GM12892 (cell line): ENCODE measurements at regions not wholly inside any gene's neighbourhood (a gene's known extent, or its start where the extent isn't known, plus 50 kb on each side); places are given as distances from the start of the nearest gene placed in this dataset.
A peak's percentile ranks its signal among the peaks of the same experiment; 100 is the strongest.

Source experiments
- DNase-seq: peaks from one replicate; pipeline ENCODE4 v3.0.0; 2011; ENCODE audit not compliant: insufficient read length
- FAIRE-seq: peaks from 2 replicates; lab custom pipeline; 2011; peaks lifted over from hg19 to GRCh38; lab: Jason Lieb, UNC
- POLR2A ChIP-seq: IDR thresholded peaks from 2 replicates; pipeline ENCODE4 v1.6.1; 2011; ENCODE audit warnings: low read depth, low read length, control low read depth
- POLR2AphosphoS5 ChIP-seq: IDR thresholded peaks from 2 replicates; pipeline ENCODE4 v1.6.1; 2011; ENCODE audit warnings: low read depth, low read length, control low read depth
- TAF1 ChIP-seq: IDR thresholded peaks from 2 replicates; pipeline ENCODE4 v1.6.1; 2011; ENCODE audit warnings: low read depth, mild to moderate bottlenecking, control low read depth, low read length, borderline replicate concordance

DNA sequence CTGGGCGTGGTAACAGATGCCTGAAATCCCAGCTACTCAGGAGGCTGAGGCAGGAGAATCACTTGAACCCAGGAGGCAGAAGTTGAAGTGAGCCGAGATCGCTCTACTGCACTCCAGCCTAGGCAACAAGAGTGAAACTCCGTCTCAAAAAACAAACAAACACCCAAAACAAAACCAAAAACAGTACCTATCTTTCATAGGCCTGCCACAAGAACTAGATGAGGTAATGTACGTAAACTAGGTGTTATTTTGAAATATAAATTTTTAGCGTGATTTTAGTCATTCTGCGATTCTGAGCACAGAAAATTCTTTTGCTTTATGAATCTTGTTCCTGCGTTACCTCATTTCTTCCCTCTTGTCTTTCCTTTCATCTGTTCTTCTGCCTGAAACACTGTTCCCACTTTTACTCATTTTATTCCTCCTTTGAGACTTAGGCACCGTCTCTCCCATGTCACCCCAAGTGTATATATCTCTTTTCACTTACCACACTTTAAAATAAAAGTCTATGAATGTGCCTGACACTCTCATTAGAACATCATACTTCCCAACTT lies 238.2 kb upstream of the HTR2A start:
- TF ChIP-seq TAF1: no peak
- no peak for TF ChIP-seq POLR2AphosphoS5
- TF ChIP-seq POLR2A: no peak
- no peak for FAIRE-seq

DNA sequence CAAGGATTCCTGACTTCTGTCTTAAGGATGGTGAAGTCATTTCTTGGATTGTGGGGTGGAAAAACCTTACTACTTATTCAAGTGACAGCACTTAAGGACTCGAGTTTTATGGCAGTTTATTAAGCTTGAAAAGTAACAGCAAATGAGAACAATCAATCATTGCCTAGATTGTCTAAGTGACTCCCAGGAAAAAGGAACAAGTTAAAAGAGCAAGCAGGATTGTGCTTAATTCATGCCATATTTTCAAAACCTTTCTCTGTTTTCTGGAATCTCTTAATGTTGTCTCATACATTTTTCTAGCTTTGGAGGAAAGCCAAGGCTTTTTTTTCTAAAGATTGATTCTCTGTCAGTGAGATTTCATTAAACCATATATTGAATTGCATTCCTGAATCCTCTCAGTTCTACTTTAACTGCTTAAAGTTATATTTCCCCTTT lies 236.2 kb upstream of the HTR2A start:
- FAIRE-seq (no peak), DNase-seq (no peak)
- TF ChIP-seq POLR2AphosphoS5: no peak
- no peak for TF ChIP-seq TAF1
- TF ChIP-seq POLR2A: no peak

More for the DNA sequence above, 238.2 kb upstream of the HTR2A start:
- no peak for DNase-seq

DNA sequence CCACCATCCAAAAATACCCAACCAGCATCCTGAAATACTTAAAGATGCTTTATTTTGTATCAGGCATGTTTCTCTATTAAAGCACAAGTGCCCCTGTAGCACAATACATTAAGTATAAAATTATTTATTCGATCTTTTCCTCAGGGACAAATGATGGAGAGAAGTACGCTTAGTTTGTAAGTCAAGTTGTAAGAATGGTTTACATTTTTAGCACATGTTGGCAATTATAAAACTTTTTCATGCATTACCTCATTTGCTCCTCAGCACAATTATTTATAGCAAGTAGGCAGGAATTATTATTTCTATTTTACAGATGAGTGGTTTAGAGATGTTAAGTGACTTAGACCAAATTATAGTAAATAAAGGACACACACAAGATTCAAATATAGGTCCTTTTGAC lies 232.6 kb upstream of the HTR2A start:
- no peak for FAIRE-seq
- no peak for DNase-seq
- TF ChIP-seq POLR2A (no peak), POLR2AphosphoS5 (no peak), TAF1 (no peak)

DNA sequence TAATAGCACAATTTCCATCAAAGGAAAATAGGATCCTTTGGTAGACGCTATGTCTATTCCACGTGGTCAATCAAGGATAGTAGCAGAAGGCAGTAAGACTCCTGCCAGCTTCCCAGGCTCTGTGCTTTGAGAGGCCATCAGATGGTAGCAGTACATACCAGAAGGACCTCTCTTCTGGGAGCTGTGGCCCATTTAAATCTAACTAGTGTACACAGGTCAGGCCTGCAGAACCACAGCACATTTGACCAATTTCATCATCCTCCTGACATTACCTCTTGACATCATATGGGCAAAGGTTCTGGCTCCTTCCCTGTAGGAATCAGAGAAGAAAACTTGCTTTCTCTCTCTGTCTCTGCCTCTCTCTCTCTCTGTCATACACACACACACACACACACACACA lies 229.6 kb upstream of the HTR2A start:
- no peak for DNase-seq
- FAIRE-seq: no peak
- TF ChIP-seq POLR2AphosphoS5 (no peak), TAF1 (no peak)

DNA sequence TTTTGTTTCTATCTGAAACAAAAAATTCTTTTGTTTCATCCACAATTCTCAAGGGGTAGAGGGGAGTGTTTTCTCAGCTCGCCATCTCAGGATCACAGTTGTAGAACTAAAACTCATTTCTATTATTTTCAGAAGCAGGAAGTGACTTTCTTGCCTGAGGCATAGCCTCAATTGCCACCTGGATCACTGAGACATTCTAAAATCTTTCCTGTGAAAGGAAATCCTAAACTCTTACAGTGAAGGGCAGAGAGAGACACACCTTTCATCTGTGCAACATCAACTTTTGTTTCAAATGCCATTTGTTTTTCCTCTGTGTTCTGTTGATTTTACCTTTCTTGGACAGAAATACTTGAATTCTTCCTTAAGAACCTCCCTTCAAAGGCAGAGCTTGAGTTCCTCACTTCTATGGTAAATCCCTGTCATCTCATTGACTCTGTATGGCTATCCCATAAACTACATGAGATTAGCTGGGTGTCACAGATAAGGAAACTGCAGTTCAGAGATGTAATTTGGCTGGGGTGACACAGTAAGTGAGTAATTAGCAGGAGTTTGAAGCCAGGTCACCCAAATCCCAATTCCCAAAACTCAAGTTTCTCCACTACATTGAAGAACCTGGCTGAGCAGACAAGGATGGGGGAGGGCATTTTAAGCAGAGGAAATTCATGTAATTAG lies 224.4 kb upstream of the HTR2A start:
- TF ChIP-seq POLR2AphosphoS5: no peak
- TF ChIP-seq TAF1: no peak
- FAIRE-seq (peak; percentile 40), DNase-seq (no peak)

DNA sequence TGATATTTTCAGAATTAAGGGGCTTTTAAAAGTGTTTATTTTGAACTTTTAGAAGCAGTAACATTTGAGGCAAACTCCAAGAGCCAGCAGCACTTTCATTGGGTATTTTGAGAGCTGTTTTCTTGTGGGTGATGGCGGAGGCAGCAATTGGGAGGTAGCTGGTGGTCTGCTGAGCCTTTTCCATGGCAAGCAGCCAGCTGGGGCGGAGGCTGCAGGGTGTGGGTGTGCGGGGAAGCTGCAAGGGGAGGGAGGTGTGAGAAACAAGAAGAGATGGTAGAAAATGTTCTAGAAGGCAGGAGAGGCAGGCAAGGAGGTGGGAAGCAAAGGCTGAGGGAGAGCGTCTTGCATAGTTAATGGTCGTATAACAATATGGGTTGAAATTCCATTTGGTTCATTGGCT lies 223.4 kb upstream of the HTR2A start:
- TF ChIP-seq TAF1: no peak
- no peak for TF ChIP-seq POLR2A
- TF ChIP-seq POLR2AphosphoS5: no peak
- DNase-seq: no peak
- FAIRE-seq: no peak

DNA sequence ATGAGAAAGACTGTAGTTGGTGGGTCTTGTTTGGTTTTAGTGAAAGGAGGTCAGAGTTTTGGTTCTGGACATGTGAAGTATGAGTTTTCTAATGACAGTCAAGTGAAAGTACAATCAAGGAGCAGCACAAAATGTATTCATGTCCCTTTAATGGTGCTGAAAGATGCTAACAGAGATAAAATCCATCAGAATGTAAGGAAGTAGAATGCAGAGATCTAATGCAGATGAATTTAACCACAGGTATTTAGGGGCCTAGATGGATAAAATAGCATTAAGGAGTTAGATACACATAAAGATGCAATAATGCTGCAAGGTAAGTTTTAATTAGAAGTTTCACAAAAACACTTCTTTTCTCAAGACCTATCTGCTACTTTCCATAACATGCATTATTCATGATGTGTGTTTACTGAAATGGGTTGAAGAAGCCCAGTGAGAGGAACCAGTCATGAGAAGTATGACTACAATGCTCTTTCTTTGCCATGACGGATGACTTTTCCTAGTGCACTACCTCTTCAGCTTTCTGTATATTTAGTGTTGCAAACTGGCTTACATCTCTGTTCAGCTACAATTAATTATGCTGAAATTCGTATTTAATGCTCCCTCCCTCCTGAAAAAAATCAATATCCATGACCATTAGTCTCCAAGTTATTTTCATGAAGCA lies 222.9 kb upstream of the HTR2A start:
- TF ChIP-seq POLR2AphosphoS5 (no peak), POLR2A (no peak), TAF1 (no peak)
- DNase-seq (no peak), FAIRE-seq (no peak)

DNA sequence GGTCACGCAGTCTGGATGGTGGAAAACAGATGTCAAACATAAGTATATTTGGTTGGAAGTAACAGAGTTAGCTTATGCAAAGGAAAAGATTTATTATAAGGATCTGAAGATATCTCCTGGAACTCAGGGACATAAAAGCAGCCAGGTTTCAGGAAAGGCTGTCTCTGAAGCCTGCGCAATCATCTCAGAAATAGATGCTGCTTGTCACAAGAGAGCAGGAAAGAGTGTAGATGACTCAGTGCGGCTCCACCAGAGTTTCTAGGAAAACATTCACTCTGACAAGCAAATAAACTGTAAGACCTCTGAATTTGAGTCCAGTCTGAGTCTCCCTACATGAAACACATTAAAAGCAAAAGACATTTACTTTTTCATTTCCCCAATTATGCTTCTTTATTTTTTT lies 220.4 kb upstream of the HTR2A start:
- FAIRE-seq: no peak
- no peak for DNase-seq
- no peak for TF ChIP-seq TAF1
- no peak for TF ChIP-seq POLR2AphosphoS5
- TF ChIP-seq POLR2A: no peak

DNA sequence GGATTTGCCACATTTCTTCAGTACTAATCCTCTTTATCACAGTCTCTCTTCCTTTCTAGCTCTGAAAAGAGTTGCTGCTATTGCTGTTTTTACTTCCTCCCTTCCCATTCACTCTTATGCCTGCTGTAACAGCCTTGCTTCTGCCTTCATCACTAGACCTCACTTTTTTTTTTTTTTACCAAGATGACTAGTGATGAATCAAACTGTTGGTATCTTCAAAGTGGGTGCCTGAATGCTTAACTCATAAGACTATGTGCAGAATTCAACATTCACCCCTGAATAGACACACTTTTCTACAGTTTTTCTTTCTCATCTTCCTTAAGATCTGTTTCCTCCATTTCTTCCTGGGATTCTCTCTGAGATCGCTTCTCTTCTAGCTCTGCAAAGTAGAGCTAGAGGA lies 217.2 kb upstream of the HTR2A start:
- FAIRE-seq (no peak), DNase-seq (no peak)
- no peak for TF ChIP-seq POLR2AphosphoS5
- TF ChIP-seq TAF1: no peak
- TF ChIP-seq POLR2A: no peak

DNA sequence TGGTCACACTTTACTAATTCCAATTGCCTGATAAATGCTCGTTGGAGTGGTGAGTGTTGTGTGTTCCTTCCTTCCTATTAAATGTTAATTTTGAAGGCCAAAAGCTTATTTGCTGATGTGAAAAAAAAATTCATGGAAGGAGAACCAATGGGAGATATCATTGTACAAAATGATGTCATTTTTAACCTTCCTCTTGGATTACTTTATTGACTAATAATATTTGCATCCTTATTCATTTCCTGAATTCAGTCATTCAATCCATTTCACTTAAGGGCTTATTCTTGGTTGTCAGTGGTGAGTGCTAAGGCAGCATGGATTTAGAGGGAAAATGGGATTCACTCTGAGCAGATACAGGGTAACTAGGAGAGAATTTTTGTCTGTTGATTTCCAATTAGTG lies 216.0 kb upstream of the HTR2A start:
- no peak for FAIRE-seq
- DNase-seq: no peak
- TF ChIP-seq TAF1 (no peak), POLR2A (no peak), POLR2AphosphoS5 (no peak)

DNA sequence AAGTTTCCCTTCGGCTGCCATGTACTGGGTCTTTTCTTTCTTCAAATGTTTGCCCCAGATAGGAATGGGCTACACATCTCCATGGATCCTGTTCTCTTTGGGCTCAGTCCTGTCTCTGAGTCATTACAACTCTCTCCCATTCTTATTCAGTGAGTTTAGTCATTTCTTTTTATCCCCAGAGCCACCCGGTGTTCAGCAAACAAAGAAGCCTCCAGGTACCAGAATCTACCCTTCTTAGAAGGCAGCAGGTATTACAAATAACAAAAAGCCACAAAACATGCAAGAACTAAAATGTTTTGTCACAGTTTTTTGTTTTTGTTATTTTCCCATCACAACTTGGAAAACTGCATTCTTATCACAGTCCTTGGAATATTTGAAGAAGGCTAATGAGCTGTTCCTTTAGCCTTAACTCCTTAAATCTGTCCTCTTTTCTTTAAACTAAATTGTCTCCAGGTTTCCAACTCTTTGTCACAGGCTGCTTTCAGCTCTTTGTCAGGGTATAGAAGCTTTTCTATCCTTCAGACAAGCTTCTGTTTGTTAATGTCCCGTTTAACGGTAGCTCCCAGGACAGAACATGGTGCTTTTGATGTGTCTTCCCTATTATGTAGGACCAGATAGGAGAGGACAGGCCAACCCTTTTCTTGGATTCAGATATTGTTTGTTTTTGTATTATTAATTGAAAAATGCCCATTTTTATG lies 215.5 kb upstream of the HTR2A start:
- TF ChIP-seq POLR2AphosphoS5 (no peak), POLR2A (no peak), TAF1 (no peak)
- no peak for FAIRE-seq
- DNase-seq: no peak

DNA sequence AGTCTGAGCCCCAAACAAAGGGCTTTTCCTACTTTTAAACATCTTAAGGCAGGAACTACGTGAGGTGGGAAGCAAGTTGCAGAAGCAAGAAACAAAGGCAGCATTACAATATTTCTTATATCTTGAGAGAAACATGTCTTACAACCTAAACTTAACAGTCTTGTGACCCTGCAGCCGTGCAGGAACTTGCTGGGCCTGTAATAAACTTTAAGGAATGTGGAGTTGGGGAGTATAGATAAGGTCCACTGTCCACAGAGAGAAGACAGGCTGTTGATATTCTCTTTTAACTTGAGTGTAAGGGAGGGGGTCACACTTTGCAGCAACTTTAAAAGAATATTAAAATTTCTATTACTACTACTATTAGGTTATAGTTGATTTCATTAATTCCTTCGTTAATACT lies 214.6 kb upstream of the HTR2A start:
- DNase-seq: no peak
- no peak for FAIRE-seq
- TF ChIP-seq TAF1 (no peak), POLR2A (no peak), POLR2AphosphoS5 (no peak)

DNA sequence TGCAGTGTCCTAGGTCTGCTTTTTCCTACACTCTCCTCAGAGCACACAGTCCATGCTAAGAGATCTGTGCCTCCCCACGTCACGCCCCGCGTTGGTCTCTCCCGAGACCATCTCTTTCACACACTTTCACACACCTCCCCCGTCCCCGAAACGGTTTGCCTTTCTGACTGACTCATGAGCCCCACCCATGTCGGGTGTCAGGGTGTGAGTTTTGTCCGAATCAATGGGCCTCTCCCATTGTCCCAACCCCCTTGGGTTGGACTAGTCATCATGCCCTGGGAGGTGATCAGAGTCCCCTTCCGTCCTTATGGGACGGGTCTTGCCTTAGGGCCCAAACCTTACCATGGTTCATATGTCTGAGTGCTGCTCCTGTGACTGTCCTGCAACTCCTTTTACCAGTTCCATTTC lies 214.0 kb upstream of the HTR2A start:
- TF ChIP-seq POLR2A (no peak), TAF1 (no peak), POLR2AphosphoS5 (no peak)
- FAIRE-seq (no peak), DNase-seq (no peak)
